CD14-positive monocyte (primary cell): ENCODE measurements at regions not wholly inside any gene's neighbourhood (a gene's known extent, or its start where the extent isn't known, plus 50 kb on each side); places are given as distances from the start of the nearest gene placed in this dataset.

ENCODE experiments used
- DNase-seq, 3 donors: peaks; one replicate each; pipeline ENCODE4 v3.0.0-alpha.2; 2011 to 2022
- H2AFZ ChIP-seq: 2 replicates; pipeline ENCODE4 v1.6.0; 2012; ENCODE audit warnings: mild to moderate bottlenecking, low read depth, low read length, inconsistent platforms; ENCODE audit not compliant: insufficient read depth, poor library complexity, severe bottlenecking
- H3K27ac ChIP-seq, 2 donors: 1 replicate in 1 of 2; 2 replicates in 1 of 2; pipeline ENCODE4 v1.5.1; 2012 to 2013; ENCODE audit warnings: low read length in 2 of 2, control low read depth in 1 of 2, inconsistent platforms in 1 of 2, low read depth in 1 of 2, mild to moderate bottlenecking in 1 of 2
- H3K27me3 ChIP-seq, 2 donors: one replicate each; pipeline versions ENCODE4 v1.6.0 to v1.6.1; 2011 to 2013; ENCODE audit warnings: low read length in 2 of 2; ENCODE audit not compliant: control insufficient read depth in 2 of 2, insufficient read depth in 2 of 2
- H3K36me3 ChIP-seq, 2 donors: replicated peaks in 1 of 2; 1 replicate in 1 of 2; 2 replicates in 1 of 2; pipeline versions ENCODE4 v1.5.1 to v1.6.1; 2012 to 2013; ENCODE audit warnings: low read length in 2 of 2, control low read depth in 1 of 2, inconsistent platforms in 1 of 2, mild to moderate bottlenecking in 1 of 2; ENCODE audit not compliant: insufficient read depth in 2 of 2, control insufficient read depth in 1 of 2
- H3K4me1 ChIP-seq, 2 donors: 1 replicate in 1 of 2; 2 replicates in 1 of 2; pipeline versions ENCODE4 v1.5.1 to v1.6.1; 2012 to 2013; ENCODE audit warnings: low read length in 2 of 2, control low read depth in 1 of 2, inconsistent platforms in 1 of 2, mild to moderate bottlenecking in 1 of 2, moderate library complexity in 1 of 2; ENCODE audit not compliant: insufficient read depth in 2 of 2, control insufficient read depth in 1 of 2
- H3K4me2 ChIP-seq: replicated peaks from 2 replicates; pipeline ENCODE3; 2012; ENCODE audit warnings: low read length, moderate library complexity, mild to moderate bottlenecking; ENCODE audit not compliant: poor library complexity, severe bottlenecking; ENCODE audit errors: extremely low read depth
- H3K4me3 ChIP-seq, 3 experiments: fragments of 200-600 bp in 1 of 3; sonication (generic) in 1 of 3; replicated peaks in 1 of 3; 1 replicate in 2 of 3; 2 replicates in 1 of 3; pipeline ENCODE4 v1.5.1; 2011 to 2013; ENCODE audit warnings: low read length in 3 of 3, mild to moderate bottlenecking in 3 of 3, control low read depth in 2 of 3, low read depth in 2 of 3, inconsistent platforms in 1 of 3, moderate library complexity in 1 of 3
- H3K79me2 ChIP-seq: 2 replicates; pipeline ENCODE4 v1.6.0; 2012; ENCODE audit warnings: mild to moderate bottlenecking, control low read depth, inconsistent platforms, low read length, moderate library complexity; ENCODE audit not compliant: insufficient read depth
- H3K9ac ChIP-seq: 2 replicates; pipeline ENCODE4 v1.6.0; 2017; ENCODE audit warnings: low read length, mild to moderate bottlenecking; ENCODE audit not compliant: insufficient read depth, poor library complexity, severe bottlenecking
- H3K9me3 ChIP-seq, 2 donors: replicated peaks in 1 of 2; 1 replicate in 1 of 2; 2 replicates in 1 of 2; pipeline versions ENCODE4 v1.5.1 to v1.6.1; 2012 to 2013; ENCODE audit warnings: low read length in 2 of 2, control low read depth in 1 of 2; ENCODE audit not compliant: control insufficient read depth in 1 of 2, insufficient read depth in 1 of 2
- H4K20me1 ChIP-seq: 2 replicates; pipeline ENCODE4 v1.6.0; 2012; ENCODE audit warnings: mild to moderate bottlenecking, low read length, control low read depth, moderate library complexity; ENCODE audit not compliant: insufficient read depth
- H3K27ac Mint-ChIP-seq, 7 donors: one replicate each; pipeline ENCODE4 v1.8.0; 2020; ENCODE audit warnings: mild to moderate bottlenecking in 7 of 7, mixed read lengths in 7 of 7, moderate library complexity in 6 of 7, inconsistent platforms in 2 of 7
- H3K27me3 Mint-ChIP-seq, 3 donors: one replicate each; pipeline ENCODE4 v1.8.0; 2021 to 2022; ENCODE audit warnings: low read depth in 3 of 3, mild to moderate bottlenecking in 3 of 3, mixed read lengths in 3 of 3, moderate library complexity in 3 of 3, inconsistent platforms in 1 of 3
- H3K36me3 Mint-ChIP-seq, 2 donors: one replicate each; pipeline ENCODE4 v1.8.0; 2020; ENCODE audit warnings: mixed read lengths in 2 of 2, inconsistent platforms in 1 of 2, mild to moderate bottlenecking in 1 of 2
- H3K4me1 Mint-ChIP-seq: one replicate; pipeline ENCODE4 v1.8.0; 2020; ENCODE audit warnings: mild to moderate bottlenecking, mixed read lengths
- H3K4me3 Mint-ChIP-seq, 2 donors: one replicate each; pipeline ENCODE4 v1.8.0; 2020; ENCODE audit warnings: mild to moderate bottlenecking in 2 of 2, mixed read lengths in 2 of 2, moderate library complexity in 1 of 2
- H3K9me3 Mint-ChIP-seq, 7 donors: one replicate each; pipeline ENCODE4 v1.8.0; 2020 to 2022; ENCODE audit warnings: mixed read lengths in 7 of 7, mild to moderate bottlenecking in 6 of 7, moderate library complexity in 6 of 7, inconsistent platforms in 2 of 7
- WGBS: methylation state at CpG from one replicate; pipeline ENCODE4 v1.1.5; 2013; ENCODE audit warnings: missing lambda C conversion rate; ENCODE audit not compliant: insufficient coverage; 5-methylcytosine and 5-hydroxymethylcytosine counted together
- intact Hi-C, 2 donors: fragments of 100-400 bp; cut with micrococcal nuclease; formaldehyde crosslinking; loops; one replicate each; pipeline versions ENCODE4 v1.15.0 to v1.15.1; 2023
- TF ChIP-seq, protein P1 (sequence below): fragments of 200-600 bp; IDR thresholded peaks from one replicate; pipeline ENCODE4 v1.8.0; 2022; ENCODE audit warnings: antibody characterized with exemption, mild to moderate bottlenecking

DNA sequence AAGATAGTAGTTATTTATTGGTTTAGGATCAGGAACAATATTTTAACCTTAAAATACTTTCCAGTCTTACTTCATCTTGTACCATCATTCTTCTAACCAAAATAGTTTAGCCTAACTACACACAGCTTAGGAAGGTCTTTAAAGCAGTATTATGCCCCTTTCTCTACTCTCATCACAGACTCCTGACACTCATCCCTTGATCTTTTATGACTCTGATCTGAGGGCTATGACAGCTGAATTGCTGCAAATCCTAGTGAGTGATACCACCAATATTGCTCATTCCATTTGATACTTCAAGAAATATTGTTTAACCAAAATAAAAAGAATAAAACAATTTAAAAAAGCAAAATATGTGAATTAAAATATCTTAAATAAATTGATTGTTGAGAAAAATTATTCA, 746.6 kb upstream of the ACO1 start:
- H3K4me3 Mint-ChIP-seq, result no peak overlapping the region

DNA sequence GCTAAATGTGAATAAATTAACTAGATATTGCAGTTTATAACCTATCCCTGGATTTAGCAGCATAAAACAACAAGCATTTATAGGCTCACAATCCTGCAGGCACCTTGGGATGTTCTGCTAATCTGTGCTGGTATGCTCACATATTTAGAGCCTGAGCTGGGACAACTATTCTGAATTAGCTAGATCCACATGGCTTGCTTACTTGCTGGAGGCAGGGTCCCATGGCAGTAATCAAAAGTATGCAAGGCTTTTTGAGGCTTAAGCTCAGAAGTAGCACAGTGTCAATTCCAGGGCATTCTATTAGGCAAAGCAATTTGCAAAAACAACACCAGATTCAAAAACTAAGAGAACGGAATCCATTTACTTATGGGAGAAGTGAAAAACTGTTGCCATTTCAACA, 745.0 kb upstream of the ACO1 start:
- Mint-ChIP-seq H3K27me3 (no peaks in the 10 kb centered on the region), H3K9me3 (peaks cover 0 to 2% (median 0%) of the 10 kb centered on the region in 7 donors), H3K36me3 (no peaks in the 10 kb centered on the region), H3K4me3 (no peak overlapping the region), H3K27ac (no peak overlapping the region), H3K4me1 (no peaks in the 10 kb centered on the region)
- no peak overlapping the region for H3K27ac ChIP-seq
- TF ChIP-seq, protein P1, sequence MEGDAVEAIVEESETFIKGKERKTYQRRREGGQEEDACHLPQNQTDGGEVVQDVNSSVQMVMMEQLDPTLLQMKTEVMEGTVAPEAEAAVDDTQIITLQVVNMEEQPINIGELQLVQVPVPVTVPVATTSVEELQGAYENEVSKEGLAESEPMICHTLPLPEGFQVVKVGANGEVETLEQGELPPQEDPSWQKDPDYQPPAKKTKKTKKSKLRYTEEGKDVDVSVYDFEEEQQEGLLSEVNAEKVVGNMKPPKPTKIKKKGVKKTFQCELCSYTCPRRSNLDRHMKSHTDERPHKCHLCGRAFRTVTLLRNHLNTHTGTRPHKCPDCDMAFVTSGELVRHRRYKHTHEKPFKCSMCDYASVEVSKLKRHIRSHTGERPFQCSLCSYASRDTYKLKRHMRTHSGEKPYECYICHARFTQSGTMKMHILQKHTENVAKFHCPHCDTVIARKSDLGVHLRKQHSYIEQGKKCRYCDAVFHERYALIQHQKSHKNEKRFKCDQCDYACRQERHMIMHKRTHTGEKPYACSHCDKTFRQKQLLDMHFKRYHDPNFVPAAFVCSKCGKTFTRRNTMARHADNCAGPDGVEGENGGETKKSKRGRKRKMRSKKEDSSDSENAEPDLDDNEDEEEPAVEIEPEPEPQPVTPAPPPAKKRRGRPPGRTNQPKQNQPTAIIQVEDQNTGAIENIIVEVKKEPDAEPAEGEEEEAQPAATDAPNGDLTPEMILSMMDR, result no peak
- no peak overlapping the region for H3K4me3 ChIP-seq
- intact Hi-C loops, result no loop called here
- no peaks in the 10 kb centered on the region for H3K36me3 ChIP-seq
- H3K9ac ChIP-seq, result no peak overlapping the region
- no peaks in the 10 kb centered on the region for H3K27me3 ChIP-seq
- no peaks in the 10 kb centered on the region for H4K20me1 ChIP-seq
- WGBS, result no CpG with 5 or more reads among the region's 1 CpG
- no peaks in the 10 kb centered on the region for H3K79me2 ChIP-seq
- no peaks in the 10 kb centered on the region for H3K4me1 ChIP-seq
- no peak overlapping the region for H3K4me2 ChIP-seq
- no peaks in the 10 kb centered on the region for H3K9me3 ChIP-seq
- no peak for DNase-seq
- H2AFZ ChIP-seq, result no peak overlapping the region

More for the DNA sequence above, 746.6 kb upstream of the ACO1 start:
- H3K27me3 Mint-ChIP-seq, result no peaks in the 10 kb centered on the region
- Histone ChIP-seq H3K27me3 (no peaks in the 10 kb centered on the region), H3K4me3 (no peak overlapping the region), H4K20me1 (no peaks in the 10 kb centered on the region), H3K36me3 (no peaks in the 10 kb centered on the region), H3K9me3 (no peaks in the 10 kb centered on the region), H3K79me2 (no peaks in the 10 kb centered on the region), H3K4me1 (no peaks in the 10 kb centered on the region), H3K9ac (no peak overlapping the region), H3K27ac (no peak overlapping the region), H3K4me2 (no peak overlapping the region), H2AFZ (no peak overlapping the region)
- TF ChIP-seq, protein P1, result no peak
- no peaks in the 10 kb centered on the region for H3K4me1 Mint-ChIP-seq
- no peak overlapping the region for H3K27ac Mint-ChIP-seq
- no peaks in the 10 kb centered on the region for H3K36me3 Mint-ChIP-seq
- peaks cover 0 to 2% (median 0%) of the 10 kb centered on the region in 7 donors for H3K9me3 Mint-ChIP-seq
- intact Hi-C loops, result no loop called here
- DNase-seq, result no peak
